ENCODE measurements at regions not wholly inside any gene's neighbourhood (a gene's known extent, or its start where the extent isn't known, plus 50 kb on each side); places are given as distances from the start of the nearest gene placed in this dataset.

DNA sequence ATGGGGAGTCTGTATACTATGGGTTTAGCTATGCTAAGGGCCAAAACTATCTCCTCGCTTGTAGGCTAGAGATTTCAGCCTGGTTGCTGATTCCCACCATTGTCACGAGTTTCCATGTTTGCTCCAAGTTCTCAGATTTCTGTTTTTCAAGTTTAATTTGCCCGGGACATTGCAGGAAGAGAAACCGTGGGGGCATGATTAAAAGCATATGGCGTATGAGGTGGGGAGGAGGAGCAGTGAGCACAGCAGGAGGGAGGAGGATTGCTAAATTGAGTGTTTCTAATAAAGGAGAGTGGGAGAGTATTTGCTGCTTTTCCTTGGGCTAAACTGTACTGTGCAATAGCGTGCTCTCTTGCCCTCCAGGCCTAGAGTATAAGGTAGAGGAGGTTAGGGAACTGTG, 558.4 kb downstream of the METTL15 start:
- no peak for DNase-seq (ENCODE audit: insufficient read length)
- no peak for FAIRE-seq
- TF ChIP-seq TAF1 (IDR thresholded peaks at IDR 0.05; ENCODE audit: borderline replicate concordance, low read depth, low read length) (no peak), POLR2A (IDR thresholded peaks at IDR 0.05; ENCODE audit: low read depth, low read length) (no peak)

GRCh38 chr11:28659716-28660348, 551.6 kb downstream of the METTL15 start:
- FAIRE-seq, result no peak
- no peak for TF ChIP-seq POLR2A (IDR thresholded peaks at IDR 0.05; ENCODE audit: low read depth, low read length)
- no peak for TF ChIP-seq POLR2AphosphoS5 (IDR thresholded peaks at IDR 0.05; ENCODE audit: low read depth, low read length)
- TF ChIP-seq TAF1 (IDR thresholded peaks at IDR 0.05; ENCODE audit: borderline replicate concordance, low read depth, low read length), result no peak

DNA sequence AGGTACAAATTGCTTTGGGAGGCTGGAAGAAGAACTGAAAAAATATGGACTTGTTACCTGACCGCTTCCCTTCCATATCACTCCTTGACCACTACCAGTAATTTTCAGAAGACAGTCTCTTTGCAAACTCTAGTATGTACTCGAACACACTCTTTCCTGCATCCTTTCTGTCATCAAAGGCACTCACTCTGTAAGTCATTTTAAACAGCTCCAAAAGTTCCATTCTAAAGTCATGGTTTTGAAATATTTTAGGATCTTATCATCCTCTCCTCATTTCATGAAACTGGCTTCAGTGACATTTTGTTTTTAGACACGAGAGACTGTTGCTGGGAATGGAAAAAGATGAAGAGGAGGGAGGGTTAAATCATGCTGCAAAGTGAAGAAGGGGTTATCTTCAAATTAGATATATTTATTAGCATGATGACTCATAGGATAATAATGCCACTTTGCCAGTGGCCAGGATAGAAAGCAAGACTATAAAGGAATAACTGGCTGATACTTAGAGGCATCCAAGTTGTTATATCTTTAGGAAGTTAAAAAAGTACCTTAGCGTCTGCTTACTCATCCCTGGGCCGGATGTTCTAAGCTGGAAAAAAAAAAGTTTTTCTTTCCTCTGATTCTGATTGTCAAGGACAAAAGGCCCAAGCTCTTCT, 549.3 kb downstream of the METTL15 start:
- DNase-seq (ENCODE audit: insufficient read length), result no peak
- no peak for FAIRE-seq
- no peak for TF ChIP-seq POLR2A (IDR thresholded peaks at IDR 0.05; ENCODE audit: low read depth, low read length)
- no peak for TF ChIP-seq TAF1 (IDR thresholded peaks at IDR 0.05; ENCODE audit: borderline replicate concordance, low read depth, low read length)

More at GRCh38 chr11:28659716-28660348, 551.6 kb downstream of the METTL15 start:
- no peak for DNase-seq (ENCODE audit: insufficient read length)

DNA sequence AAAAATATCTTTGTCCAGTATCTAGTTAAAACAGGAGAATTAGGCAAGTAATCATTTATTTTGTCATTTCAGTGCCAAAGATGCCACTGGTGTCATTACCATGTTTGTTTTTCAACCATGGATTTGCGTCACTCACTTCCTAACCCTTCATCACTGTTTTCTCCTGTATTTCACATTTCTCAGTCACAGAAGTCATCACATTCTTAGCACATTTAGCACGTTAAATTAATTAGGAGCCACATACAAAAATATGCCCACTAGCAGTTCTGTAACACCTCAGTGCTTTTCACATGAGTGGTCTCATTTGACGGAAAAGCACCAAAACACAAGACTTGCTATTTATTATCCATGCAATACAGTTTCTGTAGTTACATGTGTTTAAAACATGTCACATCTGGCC, 546.0 kb downstream of the METTL15 start:
- FAIRE-seq, result no peak
- no peak for DNase-seq (ENCODE audit: insufficient read length)
- TF ChIP-seq TAF1 (IDR thresholded peaks at IDR 0.05; ENCODE audit: borderline replicate concordance, low read depth, low read length) (no peak), POLR2A (IDR thresholded peaks at IDR 0.05; ENCODE audit: low read depth, low read length) (no peak), POLR2AphosphoS5 (IDR thresholded peaks at IDR 0.05; ENCODE audit: low read depth, low read length) (no peak)

DNA sequence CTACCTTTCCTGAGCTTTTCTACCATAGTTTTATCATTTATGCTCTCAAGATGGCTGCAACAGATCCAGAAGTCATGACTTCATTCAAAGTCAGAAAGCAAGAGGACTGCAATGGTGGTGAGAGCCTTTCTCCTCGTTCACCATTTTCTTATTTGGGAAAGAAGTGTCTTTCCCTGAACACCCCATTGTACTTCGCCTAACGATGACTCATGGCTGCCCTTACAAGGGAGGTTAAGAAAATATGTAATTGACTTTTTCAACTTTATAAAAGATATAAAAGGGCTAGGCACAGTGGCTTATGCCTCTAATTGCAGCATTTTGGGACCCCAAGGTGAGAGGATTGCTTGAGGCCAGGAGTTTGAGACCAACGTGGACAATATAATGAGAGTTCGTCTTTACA, 541.7 kb downstream of the METTL15 start:
- DNase-seq (ENCODE audit: insufficient read length), result no peak
- no peak for FAIRE-seq
- TF ChIP-seq TAF1 (IDR thresholded peaks at IDR 0.05; ENCODE audit: borderline replicate concordance, low read depth, low read length) (no peak), POLR2A (IDR thresholded peaks at IDR 0.05; ENCODE audit: low read depth, low read length) (no peak), POLR2AphosphoS5 (IDR thresholded peaks at IDR 0.05; ENCODE audit: low read depth, low read length) (no peak)

DNA sequence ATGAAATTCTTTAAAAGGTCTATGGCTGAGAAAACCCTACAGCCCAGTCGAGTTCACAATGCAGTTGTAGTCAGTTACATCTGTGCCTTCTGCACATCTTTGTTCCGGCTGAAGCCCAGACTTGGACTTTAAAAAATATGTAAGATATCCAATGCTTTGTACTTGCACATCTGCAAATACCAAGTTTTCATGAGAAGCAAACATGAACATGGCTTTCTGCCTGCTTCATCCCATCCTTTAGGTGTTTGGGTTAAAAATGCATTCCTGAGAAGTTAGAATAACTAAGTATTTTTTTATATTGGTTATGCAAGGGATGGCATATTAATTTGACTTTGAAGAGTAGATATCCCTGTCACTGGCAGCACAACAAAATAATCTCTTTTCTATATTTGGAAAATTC, 528.4 kb downstream of the METTL15 start:
- FAIRE-seq (no peak), DNase-seq (ENCODE audit: insufficient read length) (no peak)
- TF ChIP-seq POLR2AphosphoS5 (IDR thresholded peaks at IDR 0.05; ENCODE audit: low read depth, low read length) (no peak), TAF1 (IDR thresholded peaks at IDR 0.05; ENCODE audit: borderline replicate concordance, low read depth, low read length) (no peak), POLR2A (IDR thresholded peaks at IDR 0.05; ENCODE audit: low read depth, low read length) (no peak)

GRCh38 chr11:28636033-28636432, 527.8 kb downstream of the METTL15 start:
- TF ChIP-seq POLR2A (IDR thresholded peaks at IDR 0.05; ENCODE audit: low read depth, low read length) (no peak), TAF1 (IDR thresholded peaks at IDR 0.05; ENCODE audit: borderline replicate concordance, low read depth, low read length) (no peak), POLR2AphosphoS5 (IDR thresholded peaks at IDR 0.05; ENCODE audit: low read depth, low read length) (no peak)
- DNase-seq (ENCODE audit: insufficient read length) (no peak), FAIRE-seq (no peak)

GRCh38 chr11:28632338-28632737, 524.1 kb downstream of the METTL15 start:
- no peak for FAIRE-seq

GRCh38 chr11:28631148-28631547, 523.0 kb downstream of the METTL15 start:
- TF ChIP-seq TAF1 (IDR thresholded peaks at IDR 0.05; ENCODE audit: borderline replicate concordance, low read depth, low read length), result no peak
- TF ChIP-seq POLR2AphosphoS5 (IDR thresholded peaks at IDR 0.05; ENCODE audit: low read depth, low read length), result no peak
- TF ChIP-seq POLR2A (IDR thresholded peaks at IDR 0.05; ENCODE audit: low read depth, low read length), result no peak
- FAIRE-seq, result no peak
- no peak for DNase-seq (ENCODE audit: insufficient read length)

More at GRCh38 chr11:28632338-28632737, 524.1 kb downstream of the METTL15 start:
- TF ChIP-seq POLR2AphosphoS5 (IDR thresholded peaks at IDR 0.05; ENCODE audit: low read depth, low read length) (no peak), TAF1 (IDR thresholded peaks at IDR 0.05; ENCODE audit: borderline replicate concordance, low read depth, low read length) (no peak), POLR2A (IDR thresholded peaks at IDR 0.05; ENCODE audit: low read depth, low read length) (no peak)
- no peak for DNase-seq (ENCODE audit: insufficient read length)

DNA sequence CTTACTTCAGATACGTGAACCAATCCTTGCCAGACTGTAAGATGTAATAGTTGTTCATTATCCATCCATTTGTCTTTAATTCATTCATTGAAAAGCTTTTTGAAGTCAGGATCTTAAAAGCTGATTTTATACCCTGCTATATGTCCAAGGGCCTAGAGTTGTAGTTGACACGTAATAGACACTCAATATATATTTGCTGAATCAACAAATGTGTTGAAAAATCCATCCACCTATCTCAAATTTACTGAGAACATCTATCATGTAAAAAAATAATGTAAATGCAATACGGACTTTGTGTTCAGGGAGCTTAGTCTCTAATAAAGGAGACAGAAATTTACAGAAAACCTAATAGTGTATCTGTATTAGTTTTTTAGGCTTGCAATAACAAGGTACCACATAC, 521.0 kb downstream of the METTL15 start:
- no peak for FAIRE-seq

GRCh38 chr11:28628412-28628811, 520.2 kb downstream of the METTL15 start:
- FAIRE-seq (no peak), DNase-seq (ENCODE audit: insufficient read length) (no peak)
- TF ChIP-seq POLR2AphosphoS5 (IDR thresholded peaks at IDR 0.05; ENCODE audit: low read depth, low read length) (no peak), POLR2A (IDR thresholded peaks at IDR 0.05; ENCODE audit: low read depth, low read length) (no peak), TAF1 (IDR thresholded peaks at IDR 0.05; ENCODE audit: borderline replicate concordance, low read depth, low read length) (no peak)

More for the DNA sequence above, 521.0 kb downstream of the METTL15 start:
- TF ChIP-seq TAF1 (IDR thresholded peaks at IDR 0.05; ENCODE audit: borderline replicate concordance, low read depth, low read length), result no peak
- no peak for TF ChIP-seq POLR2A (IDR thresholded peaks at IDR 0.05; ENCODE audit: low read depth, low read length)
- TF ChIP-seq POLR2AphosphoS5 (IDR thresholded peaks at IDR 0.05; ENCODE audit: low read depth, low read length), result no peak
- no peak for DNase-seq (ENCODE audit: insufficient read length)

DNA sequence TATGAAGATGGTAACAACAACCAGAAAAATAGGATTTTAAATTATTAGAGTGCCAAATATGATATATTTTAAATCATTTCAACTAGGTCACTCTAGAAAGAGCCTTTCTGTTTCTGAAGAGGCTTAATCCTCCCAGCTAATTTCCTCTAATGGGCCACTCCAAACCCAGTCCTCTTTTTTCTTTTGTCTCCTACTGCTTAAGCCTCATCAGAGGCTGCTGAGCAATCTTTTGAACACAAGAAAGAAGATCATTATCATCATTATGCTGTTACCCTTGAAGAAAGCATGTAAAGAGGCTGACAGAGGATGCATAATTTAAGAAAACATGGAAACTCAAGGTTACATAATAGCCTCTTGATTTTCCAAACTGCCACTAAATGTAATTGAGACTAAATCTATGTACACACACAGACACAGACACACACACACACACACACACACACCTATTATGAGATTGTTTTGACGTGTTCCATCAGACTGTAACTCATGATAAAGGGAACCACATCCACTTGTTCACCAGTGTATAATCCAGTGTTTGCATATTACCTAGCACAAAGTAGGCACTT, 519.6 kb downstream of the METTL15 start:
- FAIRE-seq, result no peak
- TF ChIP-seq POLR2AphosphoS5 (IDR thresholded peaks at IDR 0.05; ENCODE audit: low read depth, low read length) (no peak), POLR2A (IDR thresholded peaks at IDR 0.05; ENCODE audit: low read depth, low read length) (no peak), TAF1 (IDR thresholded peaks at IDR 0.05; ENCODE audit: borderline replicate concordance, low read depth, low read length) (no peak)
- DNase-seq (ENCODE audit: insufficient read length), result no peak
